D721Med (cell line): ENCODE measurements at regions not wholly inside any gene's neighbourhood (a gene's known extent, or its start where the extent isn't known, plus 50 kb on each side); places are given as distances from the start of the nearest gene placed in this dataset.

Experiments used
- DNase-seq: peaks from one replicate; pipeline ENCODE4 v3.0.0; 2011; ENCODE audit warnings: low spot score; ENCODE audit not compliant: insufficient read length
- FAIRE-seq: peaks from 2 replicates; lab custom pipeline; 2011; peaks lifted over from hg19 to GRCh38; lab: Jason Lieb, UNC
- TF ChIP-seq, protein P1 (sequence below): IDR thresholded peaks from 2 replicates; pipeline ENCODE4 v1.5.1; 2012; ENCODE audit warnings: mild to moderate bottlenecking, control low read depth; ENCODE audit not compliant: insufficient read depth; ENCODE audit errors: missing control alignments

DNA sequence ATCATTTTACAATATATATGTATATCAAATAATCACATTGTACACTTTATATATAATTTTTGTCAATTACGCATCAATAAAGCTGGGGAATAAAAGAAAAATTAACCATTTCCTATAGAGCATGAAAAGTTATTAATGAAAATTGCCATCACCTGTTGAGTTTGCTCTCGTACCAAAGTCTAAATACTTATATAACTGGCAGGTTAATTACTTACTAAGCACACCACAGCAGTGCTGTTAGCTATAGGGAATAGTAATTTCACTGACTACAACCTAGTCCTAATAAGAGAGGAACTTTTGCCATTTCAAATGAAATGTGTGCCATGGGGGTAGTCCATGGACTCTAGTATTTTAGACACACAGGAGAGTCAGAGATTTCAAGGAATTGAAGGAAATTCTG, 176.9 kb upstream of the COL1A2 start:
- no peak for DNase-seq
- TF ChIP-seq, protein P1, sequence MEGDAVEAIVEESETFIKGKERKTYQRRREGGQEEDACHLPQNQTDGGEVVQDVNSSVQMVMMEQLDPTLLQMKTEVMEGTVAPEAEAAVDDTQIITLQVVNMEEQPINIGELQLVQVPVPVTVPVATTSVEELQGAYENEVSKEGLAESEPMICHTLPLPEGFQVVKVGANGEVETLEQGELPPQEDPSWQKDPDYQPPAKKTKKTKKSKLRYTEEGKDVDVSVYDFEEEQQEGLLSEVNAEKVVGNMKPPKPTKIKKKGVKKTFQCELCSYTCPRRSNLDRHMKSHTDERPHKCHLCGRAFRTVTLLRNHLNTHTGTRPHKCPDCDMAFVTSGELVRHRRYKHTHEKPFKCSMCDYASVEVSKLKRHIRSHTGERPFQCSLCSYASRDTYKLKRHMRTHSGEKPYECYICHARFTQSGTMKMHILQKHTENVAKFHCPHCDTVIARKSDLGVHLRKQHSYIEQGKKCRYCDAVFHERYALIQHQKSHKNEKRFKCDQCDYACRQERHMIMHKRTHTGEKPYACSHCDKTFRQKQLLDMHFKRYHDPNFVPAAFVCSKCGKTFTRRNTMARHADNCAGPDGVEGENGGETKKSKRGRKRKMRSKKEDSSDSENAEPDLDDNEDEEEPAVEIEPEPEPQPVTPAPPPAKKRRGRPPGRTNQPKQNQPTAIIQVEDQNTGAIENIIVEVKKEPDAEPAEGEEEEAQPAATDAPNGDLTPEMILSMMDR = no peak
- FAIRE-seq = no peak

DNA sequence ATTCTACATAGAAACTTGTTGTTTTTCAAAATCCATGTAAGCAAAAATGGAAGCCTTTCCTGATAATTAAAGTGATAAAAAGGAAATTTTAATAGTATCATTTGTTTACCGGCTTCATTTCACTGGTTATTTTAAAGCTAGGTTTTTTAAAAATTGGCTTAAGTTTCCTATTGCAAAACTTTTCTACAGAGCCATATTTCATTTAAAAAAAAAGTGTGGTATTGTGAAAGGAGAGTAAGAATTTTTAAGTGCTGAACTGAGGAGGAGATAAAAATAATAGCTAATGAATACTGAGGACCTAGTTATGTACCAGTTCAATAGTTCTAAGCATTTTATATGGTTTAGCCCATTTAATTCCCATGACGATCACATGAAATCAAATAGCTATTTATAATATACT, 172.2 kb upstream of the COL1A2 start:
- DNase-seq (no peak), FAIRE-seq (no peak)
- TF ChIP-seq, protein P1 = no peak

DNA sequence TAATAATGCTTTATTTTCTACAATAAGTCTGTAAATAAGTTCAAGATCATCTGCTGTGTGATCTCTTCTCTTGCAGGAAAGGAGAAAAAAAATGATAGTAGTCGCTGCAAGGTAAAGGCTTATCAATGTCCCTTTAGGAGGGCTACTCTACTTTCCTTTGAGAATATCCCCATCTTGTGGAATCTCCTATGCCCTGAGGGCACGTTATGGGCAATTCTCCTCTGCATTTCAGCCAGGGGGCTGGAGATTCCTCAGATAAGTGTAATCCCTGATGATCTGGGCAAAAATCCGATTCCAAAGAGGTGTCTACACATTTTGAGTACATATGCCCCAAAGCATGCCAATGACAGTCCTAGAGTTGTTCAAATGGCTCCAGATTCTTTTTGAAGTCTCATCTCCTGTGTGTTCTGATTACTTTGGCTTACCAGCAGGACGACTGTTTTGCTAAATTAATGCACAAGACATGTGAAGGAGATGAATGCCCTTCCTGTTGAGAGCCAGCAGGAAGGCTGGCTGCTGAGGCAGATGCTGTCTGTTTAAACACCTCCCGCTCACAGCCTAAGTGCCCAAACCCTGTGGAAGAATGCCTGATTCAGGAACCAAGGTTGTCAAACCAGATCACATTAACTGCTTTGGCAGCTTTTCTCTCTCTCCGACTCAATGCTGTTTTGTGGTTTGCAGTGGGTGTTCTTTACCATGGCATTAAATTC, 171.2 kb upstream of the COL1A2 start:
- DNase-seq (no peak), FAIRE-seq (no peak)
- TF ChIP-seq, protein P1 = peak; percentile 48

DNA sequence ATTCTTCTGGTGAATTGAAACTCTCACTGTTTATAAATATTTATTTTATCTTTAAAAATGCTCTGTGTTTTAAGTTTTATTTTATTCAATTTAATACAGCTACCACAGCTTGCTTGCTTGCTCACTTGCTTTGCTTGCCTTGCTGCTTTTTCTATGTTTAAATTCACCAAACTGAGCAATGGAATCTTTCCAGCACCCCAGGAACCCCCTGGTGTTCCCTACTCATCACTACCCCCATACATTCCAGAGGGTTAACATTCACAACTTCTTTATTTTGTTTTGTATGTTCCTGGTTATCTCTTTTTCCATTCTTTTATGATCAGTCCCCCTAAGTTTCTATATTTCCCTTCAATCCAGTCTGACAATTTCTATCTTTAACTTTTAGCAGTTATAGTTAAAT, 166.5 kb upstream of the COL1A2 start:
- TF ChIP-seq, protein P1 = no peak
- FAIRE-seq = no peak
- DNase-seq = no peak

DNA sequence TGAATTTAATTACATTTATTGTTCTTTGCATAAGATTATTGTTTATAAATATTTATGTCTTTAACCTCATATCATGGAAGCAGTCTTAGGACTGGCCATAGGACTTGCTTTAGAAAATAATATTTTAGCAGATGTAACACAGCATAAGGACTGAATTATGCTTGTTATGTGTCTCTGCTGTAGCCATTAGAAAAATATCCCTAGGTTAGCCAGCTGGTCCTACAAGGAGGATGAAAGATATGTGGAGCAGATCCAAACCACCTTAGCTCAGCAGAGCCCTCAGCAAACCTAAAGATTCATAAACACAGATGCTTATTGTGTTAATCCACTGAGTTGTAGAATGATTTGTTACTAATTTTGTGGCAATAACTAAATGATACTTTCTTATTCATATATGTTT, 166.0 kb upstream of the COL1A2 start:
- FAIRE-seq (no peak), DNase-seq (no peak)
- TF ChIP-seq, protein P1 = no peak

DNA sequence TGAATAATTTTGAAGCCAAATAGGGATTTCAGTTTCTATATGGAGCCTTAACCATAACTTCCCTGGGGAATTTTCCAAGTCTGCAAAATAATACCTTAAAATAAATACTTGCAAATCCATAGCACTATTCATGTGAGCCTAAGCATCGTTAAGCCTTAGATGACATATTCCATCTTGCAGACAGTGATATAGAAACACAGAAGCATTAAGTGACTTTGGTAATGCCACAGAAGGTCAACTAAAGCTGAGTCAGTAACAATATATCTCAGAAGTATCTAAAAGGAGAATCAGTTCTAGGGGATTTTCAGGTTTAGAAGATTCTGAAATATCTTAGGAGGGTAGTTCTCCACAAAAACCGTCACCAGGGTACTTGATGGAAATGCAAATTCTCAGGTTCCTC, 163.4 kb upstream of the COL1A2 start:
- FAIRE-seq (no peak), DNase-seq (no peak)
- TF ChIP-seq, protein P1 = no peak

DNA sequence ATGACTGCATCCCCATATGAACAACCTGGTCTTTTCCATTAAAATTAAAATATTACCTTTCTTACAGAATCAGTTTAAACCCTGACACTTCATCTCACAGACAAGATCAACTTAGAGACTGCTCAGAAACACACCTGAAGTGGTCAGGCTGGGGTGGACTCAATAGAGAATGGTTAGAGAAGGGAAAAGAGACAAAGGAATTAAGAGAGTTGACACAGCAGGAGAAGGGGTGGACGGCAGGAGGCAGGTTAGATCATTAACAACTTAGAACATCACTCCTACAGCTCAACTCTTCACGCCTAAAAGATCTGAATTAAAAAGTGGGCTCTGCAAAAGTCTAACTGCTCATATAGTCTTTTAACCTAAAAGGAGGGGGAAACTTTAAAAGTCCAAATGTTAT, 157.7 kb upstream of the COL1A2 start:
- no peak for FAIRE-seq
- no peak for DNase-seq
- TF ChIP-seq, protein P1 = no peak
